GM21786 (cell line): ENCODE measurements at regions not wholly inside any gene's neighbourhood (a gene's known extent, or its start where the extent isn't known, plus 50 kb on each side); places are given as distances from the start of the nearest gene placed in this dataset.
"Not testable (repeated sequence)": the region's sequence is repeated elsewhere in the genome, so short reads cannot be mapped to it uniquely, and the experiment has no call there.

Experiments used
- ATAC-seq: cut with Tn5 transposase; IDR thresholded peaks from one replicate; pipeline ENCODE4 v1.9.1; 2021; ENCODE audit not compliant: unreplicated experiment

DNA sequence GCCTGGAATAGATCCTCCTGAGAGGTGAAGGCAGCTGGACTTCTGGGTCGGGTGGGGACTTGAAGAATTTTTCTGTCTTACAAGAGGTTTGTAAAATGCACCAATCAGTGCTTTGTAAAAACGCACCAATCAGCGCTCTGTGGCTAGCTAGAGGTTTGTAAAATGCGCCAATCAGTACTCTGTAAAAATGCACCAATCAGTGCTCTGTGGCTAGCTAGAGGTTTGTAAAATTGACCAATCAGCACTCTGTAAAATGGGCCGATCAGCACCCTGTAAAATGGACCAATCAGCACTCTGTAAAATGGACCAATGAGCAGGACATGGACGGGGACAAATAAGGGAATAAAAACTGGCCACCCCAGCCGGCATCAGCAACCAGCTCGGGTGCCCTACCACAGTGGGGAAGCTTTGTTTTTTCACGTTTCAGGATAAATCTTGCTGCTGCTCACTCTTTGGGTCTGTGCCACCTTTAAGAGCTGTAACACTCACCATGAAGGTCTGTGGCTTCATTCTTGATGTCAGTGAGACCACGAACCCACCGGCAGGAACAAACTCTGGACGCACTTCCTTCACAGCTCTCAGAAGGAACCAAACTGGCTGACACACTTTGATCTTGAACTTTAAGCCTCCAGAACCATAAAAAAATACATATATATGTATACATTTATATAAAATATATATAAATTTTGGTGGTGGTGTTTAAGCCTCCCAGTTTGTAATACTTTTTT, 197.8 kb upstream of the SLCO3A1 start:
- ATAC-seq: not testable (repeated sequence)

- no peak for ATAC-seq
Measured at GRCh38 chr15:91660174-91660649, 193.3 kb upstream of the SLCO3A1 start.

DNA sequence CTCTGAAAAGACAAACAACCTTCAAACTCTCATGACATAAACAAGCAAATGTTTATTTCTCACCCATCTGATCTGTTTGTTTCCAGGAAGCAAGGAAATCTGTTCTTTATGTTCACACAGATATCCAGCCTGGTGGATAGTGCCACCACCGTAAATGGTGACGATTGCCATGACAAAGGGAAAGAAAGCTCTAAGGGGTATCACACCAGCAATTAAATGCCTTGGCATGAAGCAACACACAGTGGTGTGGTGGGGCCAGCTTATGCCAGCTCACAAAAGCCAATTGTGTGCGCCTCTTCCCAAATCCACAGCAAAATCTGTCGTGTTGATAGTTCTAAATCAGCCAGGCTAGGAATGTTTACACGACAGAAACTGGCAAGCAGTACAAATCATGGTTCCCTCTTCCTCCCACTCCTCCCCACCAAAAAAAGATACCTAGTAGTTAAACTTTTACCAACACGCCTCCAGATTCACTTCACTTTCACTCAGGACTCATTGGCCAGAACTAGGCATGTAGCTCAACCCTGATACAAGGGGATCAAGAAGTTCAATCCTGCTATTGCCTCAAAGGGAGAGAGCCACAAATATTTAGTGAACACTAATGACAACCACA, 189.2 kb upstream of the SLCO3A1 start:
- ATAC-seq: no peak

DNA sequence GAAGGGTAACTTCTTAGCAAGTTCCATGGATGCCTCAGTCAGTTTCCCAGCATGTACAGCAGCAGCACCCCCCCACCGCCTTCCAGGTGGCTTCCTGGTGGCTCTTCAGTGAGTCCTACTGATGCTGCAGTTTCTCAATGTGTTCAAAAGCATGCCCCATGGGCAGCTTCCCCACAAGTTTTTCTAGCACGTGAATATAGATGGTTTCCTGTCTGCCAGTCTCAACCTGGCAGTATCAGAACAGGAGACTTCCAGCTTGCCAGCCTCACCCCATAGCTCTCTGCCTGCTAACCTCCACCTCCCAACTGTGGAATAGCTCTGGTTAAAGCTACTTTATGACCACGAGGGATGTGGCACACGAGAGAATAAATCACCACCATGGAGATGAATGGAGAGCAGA, 188.3 kb upstream of the SLCO3A1 start:
- ATAC-seq: no peak

GRCh38 chr15:91668370-91668769, 185.1 kb upstream of the SLCO3A1 start:
- no peak for ATAC-seq

DNA sequence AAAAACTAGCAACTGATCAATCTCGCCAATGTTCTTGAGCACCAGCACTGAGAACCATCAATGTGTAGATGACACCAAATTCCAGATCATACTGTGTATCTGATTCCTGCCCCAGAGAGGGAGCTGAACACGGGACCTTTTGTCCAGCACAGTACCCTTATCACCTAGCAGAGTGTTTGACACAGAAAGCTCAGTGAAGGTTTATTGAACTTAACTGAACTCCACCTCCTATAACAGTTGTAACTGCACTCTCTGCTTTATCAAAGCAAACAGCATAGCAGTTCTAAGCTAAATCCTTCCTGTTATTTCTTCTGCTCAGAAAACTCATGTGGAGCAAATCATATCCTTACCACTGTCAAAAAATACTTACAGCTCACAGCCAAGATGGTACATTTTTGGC, 183.4 kb upstream of the SLCO3A1 start:
- ATAC-seq: no peak

GRCh38 chr15:91678003-91678402, 175.5 kb upstream of the SLCO3A1 start:
- ATAC-seq: no peak

GRCh38 chr15:91679447-91679846, 174.1 kb upstream of the SLCO3A1 start:
- ATAC-seq: no peak

DNA sequence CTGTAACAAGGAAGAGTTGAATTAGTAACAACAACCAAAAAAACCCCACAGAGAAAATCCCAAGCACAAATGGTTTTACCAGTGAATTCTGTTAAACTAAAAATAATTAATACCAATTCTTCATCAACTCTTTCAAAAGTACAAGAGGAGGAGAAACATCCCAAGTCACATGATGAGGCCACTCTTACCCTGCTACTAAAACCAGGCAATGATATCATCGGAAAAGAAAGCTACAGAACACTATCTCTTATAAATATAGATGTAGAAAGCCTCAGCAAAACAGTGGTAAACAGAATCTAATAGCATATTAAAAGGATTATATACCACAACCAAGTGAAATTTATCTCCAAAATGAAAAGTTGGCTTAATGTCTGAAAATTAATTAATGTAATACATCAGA, 168.1 kb upstream of the SLCO3A1 start:
- ATAC-seq: no peak

GRCh38 chr15:91688811-91689210, 164.7 kb upstream of the SLCO3A1 start:
- ATAC-seq: no peak

GRCh38 chr15:91689377-91689776, 164.1 kb upstream of the SLCO3A1 start:
- ATAC-seq: no peak

- ATAC-seq: no peak
Measured at GRCh38 chr15:91692596-91692995, 160.9 kb upstream of the SLCO3A1 start.

DNA sequence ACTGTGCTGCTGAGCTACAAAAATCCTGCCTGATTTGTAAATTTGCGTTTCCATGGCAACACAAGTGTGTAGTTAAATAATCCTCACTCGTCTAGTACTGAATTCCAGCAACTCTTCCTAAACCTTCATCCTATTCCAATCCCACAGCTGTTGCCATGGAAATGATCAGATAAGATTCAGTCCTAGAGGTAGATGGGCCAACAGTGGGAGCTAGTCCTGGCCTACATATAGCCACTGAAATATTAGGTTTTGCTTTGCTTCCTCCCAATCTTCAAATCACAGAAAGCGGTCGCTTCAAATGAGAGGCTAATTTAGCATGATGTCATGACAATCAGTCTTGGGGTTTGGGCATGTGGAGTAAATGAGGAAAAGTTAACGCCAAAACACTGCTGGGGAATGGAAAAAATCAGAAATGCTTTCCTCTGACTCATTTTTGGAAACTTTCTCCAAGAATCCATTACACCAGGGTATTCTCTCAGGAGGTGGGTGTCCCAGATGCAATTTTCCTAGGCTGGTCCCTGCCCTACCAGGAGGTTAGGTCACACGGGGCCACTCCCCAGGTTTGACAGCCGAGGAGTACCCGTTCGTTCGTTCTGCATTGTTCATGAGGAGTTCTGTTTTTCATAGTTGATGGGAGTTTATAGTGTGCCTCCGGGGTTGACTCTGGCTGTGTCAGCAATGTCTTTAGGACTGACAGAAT, 159.2 kb upstream of the SLCO3A1 start:
- ATAC-seq: no peak

DNA sequence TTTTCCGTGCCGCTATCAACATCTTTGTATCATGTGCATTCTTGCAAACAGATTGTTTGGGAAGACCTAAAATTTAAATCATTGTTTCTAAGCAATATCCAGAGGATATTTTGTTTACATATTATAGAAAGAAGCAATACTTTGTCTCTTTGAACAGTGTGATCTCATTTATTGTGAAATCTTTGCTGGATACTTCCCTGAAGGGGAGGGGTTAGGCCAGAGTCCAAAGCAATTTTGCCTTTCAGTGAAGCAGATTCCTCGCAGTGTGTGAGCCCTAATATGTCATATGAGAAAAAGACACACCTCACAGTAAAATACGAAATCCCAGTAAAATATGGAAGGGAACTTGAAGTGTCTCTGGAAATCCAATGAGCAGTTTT, 158.7 kb upstream of the SLCO3A1 start:
- ATAC-seq: no peak

DNA sequence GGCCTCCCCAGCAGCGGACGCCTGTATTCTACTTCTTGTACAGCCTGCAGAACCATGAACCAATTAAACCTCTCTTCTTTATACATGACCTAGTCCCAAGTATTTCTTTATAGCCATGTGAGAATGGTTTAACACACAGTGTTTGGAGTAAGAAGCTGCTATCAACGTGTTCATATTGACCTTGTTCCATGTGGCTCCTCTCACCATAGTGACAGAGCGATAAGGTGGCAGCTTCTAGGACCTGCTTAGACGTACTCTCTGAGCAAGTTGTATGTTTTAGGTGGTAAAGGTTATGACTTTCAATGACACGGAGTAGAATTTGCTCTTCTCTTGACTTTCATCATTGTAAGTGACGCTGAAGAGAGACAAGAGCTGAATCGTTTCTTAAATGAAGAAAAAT, 157.7 kb upstream of the SLCO3A1 start:
- ATAC-seq: no peak

DNA sequence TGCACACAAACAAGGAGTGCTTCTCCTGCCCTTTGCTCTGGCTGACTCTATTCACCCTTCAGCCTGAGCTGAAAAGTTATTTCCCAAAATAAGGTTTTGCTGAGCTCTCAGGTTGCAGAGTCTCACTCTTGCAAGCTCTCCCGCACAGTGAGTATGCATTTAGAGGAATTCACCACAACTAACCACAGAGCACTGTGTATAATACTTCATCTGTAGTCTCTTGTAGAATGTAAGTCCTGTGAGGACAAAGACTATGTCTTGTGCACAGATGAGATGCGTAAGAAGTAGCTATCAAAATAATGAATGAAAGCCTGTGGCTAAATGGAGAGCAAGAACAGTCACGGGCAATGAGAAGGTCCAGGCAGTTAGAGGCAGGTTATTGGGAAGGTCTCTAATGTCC, 156.5 kb upstream of the SLCO3A1 start:
- ATAC-seq: no peak

DNA sequence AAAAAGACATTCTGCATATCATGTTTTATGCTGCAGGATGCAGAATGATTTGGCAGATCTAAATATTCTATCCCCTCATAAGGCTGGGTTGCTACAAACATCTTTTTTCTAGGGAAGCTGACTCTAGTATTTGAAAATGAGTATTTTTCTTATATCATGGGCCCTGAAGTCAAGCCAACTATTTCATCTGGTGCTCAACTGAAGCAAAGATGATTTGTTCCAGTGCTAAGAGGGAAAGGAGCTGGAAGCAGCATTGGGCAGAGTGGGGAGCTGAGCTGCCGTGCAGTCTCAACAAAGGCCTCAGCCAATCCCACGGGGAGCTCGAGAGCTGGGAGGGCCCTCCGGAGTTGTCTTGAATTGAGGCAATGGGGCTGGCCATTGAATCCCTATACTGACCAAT, 155.3 kb upstream of the SLCO3A1 start:
- no peak for ATAC-seq

- ATAC-seq: no peak
Measured at GRCh38 chr15:91699741-91700140, 153.8 kb upstream of the SLCO3A1 start.

DNA sequence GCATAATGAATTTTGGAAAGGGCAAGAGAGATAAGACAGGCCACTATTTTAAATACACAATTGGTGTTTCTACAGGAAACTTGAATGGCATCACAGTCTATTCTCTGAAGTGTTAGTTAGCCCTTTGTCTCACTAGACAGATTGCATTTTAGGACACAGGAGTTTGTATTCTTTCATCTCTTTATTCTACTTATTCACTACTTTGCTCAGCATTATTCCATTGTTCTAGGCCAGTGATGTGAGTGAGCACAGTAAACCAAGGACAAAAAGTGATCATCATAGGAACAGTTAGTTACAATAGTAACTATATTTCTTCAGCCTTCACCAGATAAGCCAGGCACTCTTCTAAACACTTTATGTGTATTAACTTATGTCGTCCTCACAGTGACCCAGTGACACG, 150.2 kb upstream of the SLCO3A1 start:
- ATAC-seq: no peak

DNA sequence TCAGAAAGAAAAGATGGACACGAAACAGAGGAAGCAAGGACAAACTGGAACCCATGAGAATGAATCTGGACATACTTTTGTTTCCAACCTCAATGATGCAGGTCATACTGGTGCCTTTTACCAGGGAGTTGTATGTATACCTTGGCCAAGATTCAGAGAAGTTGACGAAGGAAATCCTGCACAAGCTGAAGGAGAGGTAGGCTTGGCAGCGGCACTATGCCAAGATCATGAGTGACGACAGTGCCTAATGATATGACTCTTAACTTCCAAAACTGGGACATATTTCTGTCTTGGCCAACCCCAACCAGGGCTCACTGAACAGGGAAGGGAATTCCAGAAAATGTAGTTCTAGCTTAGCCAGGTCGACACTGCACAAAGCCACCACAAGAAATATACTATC, 149.2 kb upstream of the SLCO3A1 start:
- ATAC-seq: no peak

GRCh38 chr15:91706322-91707032, 147.0 kb upstream of the SLCO3A1 start:
- ATAC-seq: peak; percentile 71
